ENCODE measurements at regions not wholly inside any gene's neighbourhood (a gene's known extent, or its start where the extent isn't known, plus 50 kb on each side); places are given as distances from the start of the nearest gene placed in this dataset.

DNA sequence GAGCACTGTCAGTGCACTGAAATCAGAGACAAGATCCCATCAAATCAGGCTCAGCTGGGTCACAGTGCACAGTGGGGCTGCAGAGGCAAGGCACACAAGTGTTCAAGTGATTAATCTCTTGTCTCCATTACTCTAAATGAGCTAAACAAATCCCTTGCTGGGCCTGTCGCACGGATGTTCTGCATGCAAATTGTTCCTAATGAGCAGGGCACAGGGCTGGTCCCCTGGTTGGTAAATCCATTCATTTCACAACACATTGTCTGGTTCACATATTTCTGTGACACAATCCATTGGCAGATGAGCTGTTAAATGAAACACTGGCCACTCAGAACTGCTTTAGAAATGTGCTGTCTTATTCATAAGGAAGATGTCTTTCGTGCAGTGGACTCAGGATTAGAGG, 167.9 kb upstream of the BRINP1 start:
- Histone ChIP-seq H3K4me1 (ENCODE audit: control insufficient read depth in 5 of 5, insufficient read depth in 5 of 5, low read length in 5 of 5) (no peaks in the 10 kb centered on the region), H3K36me3 (ENCODE audit: control insufficient read depth in 4 of 4, insufficient read depth in 4 of 4, low read length in 4 of 4) (no peaks in the 10 kb centered on the region), H3K27ac (ENCODE audit: low read depth in 1 of 2, low read length in 1 of 2) (no peak overlapping the region), H3K4me3 (no peak overlapping the region), H3K9me3 (ENCODE audit: control insufficient read depth in 4 of 4, insufficient read depth in 3 of 4, low read length in 3 of 4) (peaks cover 0 to 2% (median 0%) of the 10 kb centered on the region in 4 donors), H3K9ac (ENCODE audit: insufficient read depth in 1 of 2, low read length in 2 of 2) (no peak overlapping the region), H3K27me3 (ENCODE audit: control insufficient read depth in 3 of 3, insufficient read depth in 3 of 3, low read length in 2 of 3) (no peaks in the 10 kb centered on the region)
- WGBS, 2 donors, result 38 to 42% methylated on average over 3 of the region's 3 CpGs
- ATAC-seq (ENCODE audit: insufficient read depth, low FRiP score), result no peak
- no peak for TF ChIP-seq CTCF (IDR thresholded peaks at IDR 0.05; ENCODE audit: control extremely low read depth, extremely low read depth)
- no peak for DNase-seq

GRCh38 chr9:119533504-119533903, 164.3 kb upstream of the BRINP1 start:
- TF ChIP-seq CTCF (IDR thresholded peaks at IDR 0.05; ENCODE audit: control extremely low read depth, extremely low read depth), result no peak
- Histone ChIP-seq H3K4me1 (ENCODE audit: control insufficient read depth in 5 of 5, insufficient read depth in 5 of 5, low read length in 5 of 5) (no peaks in the 10 kb centered on the region), H3K9me3 (ENCODE audit: control insufficient read depth in 4 of 4, insufficient read depth in 3 of 4, low read length in 3 of 4) (no peaks in the 10 kb centered on the region), H3K27ac (ENCODE audit: low read depth in 1 of 2, low read length in 1 of 2) (no peak overlapping the region), H3K4me3 (no peak overlapping the region), H3K27me3 (ENCODE audit: control insufficient read depth in 3 of 3, insufficient read depth in 3 of 3, low read length in 2 of 3) (no peaks in the 10 kb centered on the region), H3K9ac (ENCODE audit: insufficient read depth in 1 of 2, low read length in 2 of 2) (no peak overlapping the region), H3K36me3 (ENCODE audit: control insufficient read depth in 4 of 4, insufficient read depth in 4 of 4, low read length in 4 of 4) (no peaks in the 10 kb centered on the region)
- WGBS, 2 donors, result 17 to 27% methylated on average over 3 of the region's 3 CpGs
- DNase-seq (no peak), ATAC-seq (ENCODE audit: insufficient read depth, low FRiP score) (no peak)

- no peak overlapping the region for H3K27ac ChIP-seq (ENCODE audit: low read depth in 1 of 2, low read length in 1 of 2)
- 79 to 96% methylated on average over 8 of the region's 8 CpGs for WGBS, 2 donors
- TF ChIP-seq CTCF (IDR thresholded peaks at IDR 0.05; ENCODE audit: control extremely low read depth, extremely low read depth), result no peak
- H3K9ac ChIP-seq (ENCODE audit: insufficient read depth in 1 of 2, low read length in 2 of 2), result no peak overlapping the region
- ATAC-seq (ENCODE audit: insufficient read depth, low FRiP score) (no peak), DNase-seq (no peak)
- H3K27me3 ChIP-seq (ENCODE audit: control insufficient read depth in 3 of 3, insufficient read depth in 3 of 3, low read length in 2 of 3), result no peaks in the 10 kb centered on the region
- H3K4me3 ChIP-seq, result no peak overlapping the region
- H3K36me3 ChIP-seq (ENCODE audit: control insufficient read depth in 4 of 4, insufficient read depth in 4 of 4, low read length in 4 of 4), result no peaks in the 10 kb centered on the region
- H3K4me1 ChIP-seq (ENCODE audit: control insufficient read depth in 5 of 5, insufficient read depth in 5 of 5, low read length in 5 of 5), result no peaks in the 10 kb centered on the region
- H3K9me3 ChIP-seq (ENCODE audit: control insufficient read depth in 4 of 4, insufficient read depth in 3 of 4, low read length in 3 of 4), result no peaks in the 10 kb centered on the region
Observed at GRCh38 chr9:119526698-119527097, 157.5 kb upstream of the BRINP1 start.

GRCh38 chr9:119523508-119523907, 154.3 kb upstream of the BRINP1 start:
- no peak for DNase-seq
- 64 to 65% methylated on average over 1 of the region's 1 CpG for WGBS, 2 donors
- no peak overlapping the region for H3K4me3 ChIP-seq
- no peaks in the 10 kb centered on the region for H3K27me3 ChIP-seq (ENCODE audit: control insufficient read depth in 3 of 3, insufficient read depth in 3 of 3, low read length in 2 of 3)
- H3K9ac ChIP-seq (ENCODE audit: insufficient read depth in 1 of 2, low read length in 2 of 2), result no peak overlapping the region
- H3K4me1 ChIP-seq (ENCODE audit: control insufficient read depth in 5 of 5, insufficient read depth in 5 of 5, low read length in 5 of 5), result no peaks in the 10 kb centered on the region
- no peaks in the 10 kb centered on the region for H3K36me3 ChIP-seq (ENCODE audit: control insufficient read depth in 4 of 4, insufficient read depth in 4 of 4, low read length in 4 of 4)
- no peak for TF ChIP-seq CTCF (IDR thresholded peaks at IDR 0.05; ENCODE audit: control extremely low read depth, extremely low read depth)
- H3K27ac ChIP-seq (ENCODE audit: low read depth in 1 of 2, low read length in 1 of 2), result no peak overlapping the region
- no peak for ATAC-seq (ENCODE audit: insufficient read depth, low FRiP score)
- H3K9me3 ChIP-seq (ENCODE audit: control insufficient read depth in 4 of 4, insufficient read depth in 3 of 4, low read length in 3 of 4), result no peaks in the 10 kb centered on the region

All from lung (tissue), 11 donors.